HG02610 (cell line): ENCODE measurements at regions not wholly inside any gene's neighbourhood (a gene's known extent, or its start where the extent isn't known, plus 50 kb on each side); places are given as distances from the start of the nearest gene placed in this dataset.

Experiments used
- ATAC-seq: cut with Tn5 transposase; IDR thresholded peaks from one replicate; pipeline ENCODE4 v1.9.1; 2021; ENCODE audit warnings: mild to moderate bottlenecking, moderate library complexity; ENCODE audit not compliant: unreplicated experiment

DNA sequence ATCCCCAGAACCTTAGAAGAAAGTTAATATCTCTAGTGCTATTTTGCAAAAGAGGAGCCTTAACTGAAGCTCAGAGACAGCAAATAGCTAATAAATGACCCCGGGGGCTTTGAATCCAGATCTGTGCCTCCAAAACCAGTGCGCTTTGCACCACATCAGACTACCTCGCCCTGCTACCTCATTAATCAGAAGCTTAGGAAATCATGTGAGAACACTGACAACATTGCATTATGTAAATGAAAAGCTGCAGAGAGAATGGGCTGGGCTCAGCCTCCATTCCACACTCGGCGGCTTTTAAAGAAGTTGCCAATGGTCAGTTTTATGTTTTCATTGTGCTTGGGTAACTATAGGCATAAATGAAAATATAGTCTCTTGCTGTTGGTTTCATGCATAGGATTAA lies 54.0 kb upstream of the STMND1 start:
- ATAC-seq = no peak

DNA sequence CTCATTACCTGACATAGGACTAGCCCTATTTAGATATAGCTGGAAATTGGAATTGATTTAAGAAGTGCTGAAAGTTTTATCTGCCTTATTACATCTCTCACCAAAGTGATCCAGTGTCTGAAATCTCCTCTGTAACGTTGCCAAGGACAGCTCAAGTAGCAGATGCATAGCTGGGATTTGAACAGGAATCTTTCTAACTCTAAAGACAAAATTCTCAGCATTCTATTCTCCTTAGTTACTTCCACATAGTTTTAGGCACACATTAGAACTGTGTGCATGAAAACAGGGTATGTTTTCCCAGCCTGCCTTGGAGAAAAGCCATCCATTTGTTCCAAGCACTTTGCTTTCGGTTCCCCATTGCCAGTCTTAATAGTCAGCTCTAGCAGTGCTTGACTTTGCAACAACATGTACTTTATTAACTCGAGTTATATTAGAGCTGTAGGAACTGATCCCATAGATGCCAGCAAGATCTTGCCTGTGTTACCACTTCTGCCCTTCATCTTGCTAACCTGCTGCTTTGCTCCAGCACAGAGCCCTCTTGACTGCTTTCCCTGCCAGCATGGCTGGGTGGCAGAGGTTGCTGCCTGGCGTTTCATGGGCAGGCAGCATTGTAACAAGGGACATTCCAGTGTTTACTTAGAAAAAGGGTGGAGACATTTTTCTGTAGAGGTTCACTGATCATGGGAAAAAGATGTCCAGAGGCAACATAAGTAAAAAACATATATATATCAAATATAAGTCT lies 56.1 kb upstream of the STMND1 start:
- no peak for ATAC-seq

DNA sequence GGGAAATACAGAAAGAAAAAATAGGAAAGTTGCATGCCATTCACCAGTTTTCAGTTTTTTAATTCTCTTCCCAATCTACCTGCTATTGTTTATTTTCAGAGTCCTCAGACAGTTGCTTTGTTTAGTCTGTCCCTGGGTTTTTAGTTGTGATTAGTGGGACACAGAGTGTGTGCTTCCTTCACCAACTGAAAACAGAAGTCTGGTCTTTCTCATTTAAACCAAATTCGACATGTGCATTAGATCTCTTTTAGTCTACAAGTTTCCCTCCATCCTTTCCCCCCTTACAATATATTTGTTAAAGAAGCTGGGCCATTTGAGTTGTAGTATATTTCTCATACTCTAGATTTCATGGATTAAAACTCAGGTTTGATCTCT lies 58.7 kb upstream of the STMND1 start:
- ATAC-seq = no peak

GRCh38 chr6:17042422-17043147 lies 59.3 kb upstream of the STMND1 start:
- ATAC-seq = no peak

DNA sequence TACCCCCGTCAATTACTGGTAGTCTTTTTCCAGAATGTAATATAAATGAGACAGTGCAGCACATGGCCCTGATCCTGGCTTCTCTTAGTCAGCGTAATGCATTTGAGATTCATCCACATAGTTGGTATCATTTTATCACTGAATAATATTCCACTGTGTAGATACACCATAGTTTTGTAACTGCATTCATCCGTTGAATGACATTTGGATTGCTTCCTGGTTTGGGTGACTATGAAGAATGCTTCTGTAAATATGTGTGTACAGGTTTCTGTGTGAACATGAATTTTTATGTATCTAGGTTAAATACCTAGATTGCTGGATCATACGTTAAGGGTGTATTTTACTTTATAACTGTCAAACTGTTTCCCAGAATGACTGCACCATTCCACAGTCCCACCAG lies 62.6 kb upstream of the STMND1 start:
- no peak for ATAC-seq

DNA sequence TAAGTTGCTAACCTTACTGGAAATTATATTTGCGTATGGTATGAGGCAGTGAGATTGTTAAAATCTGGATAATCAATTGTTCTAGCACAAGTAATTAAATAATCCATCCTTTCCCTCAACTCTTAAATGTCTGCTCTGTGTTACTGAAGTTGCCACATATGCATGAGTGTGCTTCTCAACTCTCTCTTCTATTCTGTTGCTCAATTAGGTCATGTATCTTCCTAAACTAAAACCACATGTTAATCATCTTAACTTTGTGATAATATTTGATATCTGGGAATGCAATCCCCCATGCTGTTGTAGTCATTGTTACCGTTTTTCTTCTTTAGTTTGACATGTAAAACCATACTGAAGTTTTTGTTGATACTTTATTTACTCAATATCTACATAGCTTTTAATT lies 63.5 kb upstream of the STMND1 start:
- ATAC-seq = no peak

- ATAC-seq = no peak
Measured at GRCh38 chr6:17036065-17036393, 65.8 kb upstream of the STMND1 start.

- no peak for ATAC-seq
Measured at GRCh38 chr6:17035257-17036064, 66.4 kb upstream of the STMND1 start.

DNA sequence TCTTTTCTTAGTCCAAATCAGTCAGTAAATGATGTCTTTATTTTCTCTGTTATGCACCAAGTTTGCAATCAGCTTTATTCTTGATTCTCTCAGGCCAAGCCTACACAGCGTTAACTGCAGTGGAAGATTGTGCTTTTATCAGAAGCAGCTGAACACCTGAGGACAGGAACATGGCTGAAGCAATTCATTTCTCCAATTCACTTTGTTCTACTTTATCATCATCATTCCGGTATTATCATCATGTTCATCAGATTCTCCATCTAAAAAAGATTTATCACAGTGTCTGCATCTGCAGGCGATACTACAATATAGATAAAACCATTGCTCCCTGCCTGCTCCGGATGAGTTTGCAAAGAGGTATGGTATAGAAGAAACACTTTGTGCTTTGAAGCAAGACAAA lies 68.1 kb upstream of the STMND1 start:
- no peak for ATAC-seq

GRCh38 chr6:17032988-17033634 lies 68.7 kb upstream of the STMND1 start:
- no peak for ATAC-seq

GRCh38 chr6:17032590-17032987 lies 69.3 kb upstream of the STMND1 start:
- no peak for ATAC-seq

DNA sequence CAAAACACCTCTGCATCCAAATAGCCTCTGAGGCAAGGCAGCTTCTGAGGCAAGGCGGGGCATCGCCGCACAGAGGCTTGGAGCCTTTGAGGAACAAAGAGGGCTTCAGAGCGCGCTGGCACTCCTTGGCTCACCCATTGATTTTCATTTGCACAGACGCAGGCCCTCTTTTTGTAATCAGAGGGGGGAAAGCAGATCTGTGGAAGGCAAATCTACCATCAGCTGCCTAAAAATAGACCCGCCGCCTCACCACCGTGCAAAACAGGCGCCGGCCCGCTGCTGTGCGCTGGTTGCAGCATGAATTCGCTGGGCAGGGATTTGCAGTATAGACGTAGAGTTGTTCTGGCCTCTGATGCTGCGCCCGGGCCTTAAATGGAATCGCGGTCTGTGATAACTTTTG lies 69.9 kb upstream of the STMND1 start:
- no peak for ATAC-seq

DNA sequence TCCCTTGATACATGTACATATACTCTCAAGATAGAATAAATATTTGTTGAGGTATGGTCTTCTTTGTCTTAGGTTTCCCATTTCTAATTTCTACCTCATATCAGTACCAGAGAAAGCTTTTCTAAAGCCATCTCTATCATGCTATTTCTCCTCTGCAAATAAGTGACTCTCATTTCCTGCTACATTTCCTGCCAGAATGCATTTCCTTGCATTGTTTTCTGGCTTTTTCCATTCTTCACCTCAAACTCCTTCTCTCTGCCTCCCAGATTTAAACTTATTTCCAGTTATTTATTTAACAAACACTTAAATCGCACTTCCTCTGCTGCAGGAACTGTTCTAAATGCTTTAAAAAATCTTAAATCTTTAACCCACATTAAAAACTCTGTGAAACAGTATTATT lies 74.4 kb upstream of the STMND1 start:
- no peak for ATAC-seq

DNA sequence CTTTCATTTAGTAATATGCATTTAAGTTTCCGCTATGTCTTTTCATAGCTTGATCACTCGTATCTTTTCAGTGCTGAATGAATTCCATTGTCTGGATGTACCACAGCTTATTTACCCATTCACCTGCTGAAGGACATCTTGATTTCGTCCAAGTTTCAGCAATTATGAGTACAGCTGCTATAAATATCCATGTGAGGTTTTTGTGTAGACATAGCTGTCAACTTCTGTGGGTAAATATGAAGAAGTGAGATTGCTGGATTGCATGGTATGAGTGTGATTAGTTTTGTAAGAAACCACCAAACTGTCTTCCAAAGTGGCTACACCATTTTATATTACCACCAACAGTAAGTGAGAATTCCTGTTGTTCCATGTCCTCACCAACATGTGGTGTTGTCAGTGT lies 79.2 kb upstream of the STMND1 start:
- peak; percentile 81 for ATAC-seq

DNA sequence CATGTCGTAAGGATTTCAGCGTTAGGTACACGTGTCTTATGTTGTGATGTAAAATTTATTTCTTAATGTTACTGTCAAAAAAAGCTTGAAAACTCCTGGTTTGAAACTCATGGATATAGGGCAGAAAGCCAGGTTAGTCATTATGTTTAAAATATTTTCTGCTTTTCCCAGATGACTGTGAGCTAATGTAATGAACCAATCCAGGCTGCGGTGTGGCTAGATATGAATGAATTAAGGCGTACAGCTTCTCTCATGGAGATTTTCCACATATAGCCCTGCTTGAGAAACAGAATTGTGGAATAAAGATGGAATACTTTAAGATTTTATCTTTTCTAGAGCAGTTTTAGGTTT lies 80.3 kb upstream of the STMND1 start:
- ATAC-seq = no peak

DNA sequence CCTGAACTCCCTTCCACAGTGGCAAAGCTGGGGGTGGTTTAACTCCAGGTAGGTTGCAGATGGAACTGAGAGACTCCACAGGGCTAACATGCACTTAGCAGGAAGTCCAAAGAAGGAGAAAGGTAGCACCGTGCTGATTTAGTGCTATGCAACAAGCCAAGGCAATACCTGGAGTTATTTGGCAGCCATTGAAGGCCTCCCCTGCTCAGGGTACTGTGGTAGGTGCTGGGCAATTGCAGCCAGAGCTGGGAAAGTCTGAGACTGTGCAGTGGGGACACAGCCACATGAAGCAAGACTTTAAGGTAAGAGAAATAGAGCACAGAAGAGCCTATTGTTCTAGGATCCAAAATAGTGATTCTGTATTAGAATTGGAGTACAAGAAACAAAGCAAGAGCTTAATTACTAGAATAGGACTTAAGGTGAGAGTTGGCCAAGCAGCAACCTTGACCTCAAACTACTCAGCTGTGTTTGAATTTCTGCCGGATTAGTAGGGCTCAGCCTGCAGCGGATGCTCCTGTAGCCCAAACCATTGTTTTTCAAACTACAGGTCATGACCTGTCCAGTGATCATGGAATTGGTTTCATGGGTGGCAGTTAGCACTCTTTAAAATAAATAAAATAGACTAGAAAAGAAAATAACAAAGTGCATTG lies 80.8 kb upstream of the STMND1 start:
- no peak for ATAC-seq

DNA sequence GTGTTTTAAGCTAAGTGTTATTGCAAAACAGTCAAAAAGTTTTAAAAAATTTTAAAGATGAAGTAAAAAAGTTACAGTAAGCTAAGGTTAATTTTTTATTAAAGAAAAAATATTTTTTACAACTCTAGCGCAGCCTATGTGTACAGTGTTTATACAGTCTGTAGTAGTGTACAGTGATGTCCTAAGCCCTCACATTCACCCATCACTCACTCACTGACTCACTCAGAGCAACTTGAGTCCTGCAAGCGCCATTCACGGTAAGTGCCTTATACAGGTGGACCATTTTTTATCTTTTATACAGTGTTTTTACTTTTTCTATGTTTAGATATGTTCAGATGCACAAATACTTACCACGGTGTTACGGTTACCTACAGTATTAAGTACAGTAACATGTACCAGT lies 83.4 kb upstream of the STMND1 start:
- no peak for ATAC-seq

DNA sequence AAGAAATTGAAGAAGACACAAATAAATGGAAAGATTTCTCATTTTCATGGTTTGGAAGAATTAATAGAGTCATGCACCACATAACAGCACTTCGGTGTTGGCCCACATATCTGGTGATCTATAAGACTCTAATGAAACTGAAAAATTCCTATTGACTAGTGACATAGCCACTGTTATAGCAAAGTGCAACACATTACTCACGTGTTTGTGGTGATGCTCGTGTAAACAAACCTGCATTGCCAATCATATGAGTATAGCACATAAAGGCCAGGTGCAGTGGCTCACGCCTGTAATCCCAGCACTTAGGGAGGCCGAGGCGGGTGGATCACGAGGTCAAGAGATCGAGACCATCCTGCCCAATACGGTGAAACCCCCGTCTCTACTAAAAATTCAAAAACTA lies 84.4 kb upstream of the STMND1 start:
- no peak for ATAC-seq

- ATAC-seq = no peak
Measured at GRCh38 chr6:17015551-17016381, 86.1 kb upstream of the STMND1 start.

- peak; percentile 91 for ATAC-seq
Measured at GRCh38 chr6:17015144-17015543, 86.7 kb upstream of the STMND1 start.
